H9 (cell line): ENCODE measurements at regions not wholly inside any gene's neighbourhood (a gene's known extent, or its start where the extent isn't known, plus 50 kb on each side); places are given as distances from the start of the nearest gene placed in this dataset.

Experiments
- DNase-seq: peaks from one replicate; pipeline ENCODE4 v3.0.0-alpha.2; 2017
- H2AFZ ChIP-seq: one replicate; pipeline ENCODE4 v1.6.1; 2013; ENCODE audit warnings: mild to moderate bottlenecking, low read length, control low read depth, moderate library complexity
- H2AK5ac ChIP-seq: 2 replicates; pipeline ENCODE4 v1.6.1; 2013; ENCODE audit warnings: low read length, control low read depth, mixed read lengths; ENCODE audit not compliant: insufficient read length
- H2BK120ac ChIP-seq: one replicate; pipeline ENCODE4 v1.6.1; 2013; ENCODE audit warnings: low read depth, mild to moderate bottlenecking, low read length, control low read depth, inconsistent platforms; ENCODE audit not compliant: poor library complexity, severe bottlenecking
- H2BK12ac ChIP-seq: 2 replicates; pipeline ENCODE4 v1.6.1; 2013; ENCODE audit warnings: low read length, control low read depth, mixed read lengths, low read depth; ENCODE audit not compliant: insufficient read length
- H2BK15ac ChIP-seq: 2 replicates; pipeline ENCODE4 v1.6.1; 2013; ENCODE audit warnings: low read depth, low read length, control low read depth
- H2BK20ac ChIP-seq: one replicate; pipeline ENCODE4 v1.6.1; 2013; ENCODE audit warnings: low read depth, mild to moderate bottlenecking, low read length, control low read depth, inconsistent platforms; ENCODE audit not compliant: poor library complexity, severe bottlenecking
- H2BK5ac ChIP-seq: 2 replicates; pipeline ENCODE4 v1.6.1; 2013; ENCODE audit warnings: low read length, control low read depth, mixed read lengths; ENCODE audit not compliant: insufficient read length
- H3K14ac ChIP-seq: 2 replicates; pipeline ENCODE4 v1.6.1; 2013; ENCODE audit warnings: low read length, control low read depth; ENCODE audit not compliant: insufficient read depth
- H3K18ac ChIP-seq: 2 replicates; pipeline ENCODE4 v1.6.1; 2013; ENCODE audit warnings: low read depth, mild to moderate bottlenecking, mixed read lengths, low read length, control low read depth; ENCODE audit not compliant: insufficient read length
- H3K23ac ChIP-seq: 2 replicates; pipeline ENCODE4 v1.6.1; 2013; ENCODE audit warnings: low read length, control low read depth, mixed read lengths, low read depth; ENCODE audit not compliant: insufficient read length
- H3K23me2 ChIP-seq: 2 replicates; pipeline ENCODE4 v1.6.1; 2013; ENCODE audit warnings: low read depth, mild to moderate bottlenecking, mixed read lengths, low read length, control low read depth; ENCODE audit not compliant: insufficient read length, poor library complexity, severe bottlenecking
- H3K27ac ChIP-seq: 2 replicates; pipeline ENCODE4 v1.5.1; 2013; ENCODE audit warnings: low read length, control low read depth, mixed read lengths, low read depth; ENCODE audit not compliant: insufficient read length
- H3K27me3 ChIP-seq: 2 replicates; pipeline ENCODE4 v1.6.1; 2013; ENCODE audit warnings: low read length, control low read depth, inconsistent platforms; ENCODE audit not compliant: insufficient read depth
- H3K4ac ChIP-seq: 2 replicates; pipeline ENCODE4 v1.6.1; 2013; ENCODE audit warnings: low read depth, mild to moderate bottlenecking, control low read depth, inconsistent platforms, low read length, moderate library complexity
- H3K4me1 ChIP-seq: 2 replicates; pipeline ENCODE4 v1.6.1; 2013; ENCODE audit warnings: low read length, control low read depth, inconsistent platforms; ENCODE audit not compliant: insufficient read depth
- H3K4me2 ChIP-seq: 2 replicates; pipeline ENCODE4 v1.6.1; 2013; ENCODE audit warnings: low read length, control low read depth, mixed read lengths; ENCODE audit not compliant: insufficient read length, insufficient read depth
- H3K56ac ChIP-seq: 2 replicates; pipeline ENCODE4 v1.6.1; 2013; ENCODE audit warnings: low read depth, mild to moderate bottlenecking, mixed read lengths, low read length, control low read depth; ENCODE audit not compliant: insufficient read length
- H3K79me1 ChIP-seq: 2 replicates; pipeline ENCODE4 v1.6.1; 2013; ENCODE audit warnings: low read depth, mild to moderate bottlenecking, moderate library complexity, low read length, control low read depth, inconsistent platforms; ENCODE audit not compliant: insufficient read depth, poor library complexity, severe bottlenecking
- H3K79me2 ChIP-seq: 2 replicates; pipeline ENCODE4 v1.6.1; 2013; ENCODE audit warnings: low read length, control low read depth, inconsistent platforms; ENCODE audit not compliant: insufficient read depth
- H3K9ac ChIP-seq: 2 replicates; pipeline ENCODE4 v1.6.1; 2013; ENCODE audit warnings: low read length, control low read depth, mixed read lengths; ENCODE audit not compliant: insufficient read length; ENCODE audit errors: extremely low read depth
- H3K9me3 ChIP-seq: one replicate; pipeline ENCODE4 v1.6.1; 2013; ENCODE audit warnings: low read depth, low read length, inconsistent platforms; ENCODE audit not compliant: control insufficient read depth
- H3T11ph ChIP-seq: one replicate; pipeline ENCODE4 v1.6.1; 2013; ENCODE audit warnings: mild to moderate bottlenecking, low read length, control low read depth, inconsistent platforms
- H4K20me1 ChIP-seq: one replicate; pipeline ENCODE4 v1.6.1; 2013; ENCODE audit not compliant: control insufficient read depth, insufficient read length, insufficient read depth
- H4K5ac ChIP-seq: 2 replicates; pipeline ENCODE4 v1.6.1; 2013; ENCODE audit warnings: low read depth, mild to moderate bottlenecking, mixed read lengths, low read length, control low read depth; ENCODE audit not compliant: insufficient read length
- H4K8ac ChIP-seq: replicated peaks from 2 replicates; pipeline ENCODE4 v1.6.1; 2013; ENCODE audit warnings: low read length, control low read depth, mixed read lengths, low read depth; ENCODE audit not compliant: insufficient read length
- H4K91ac ChIP-seq: 2 replicates; pipeline ENCODE4 v1.6.1; 2013; ENCODE audit warnings: low read depth, mild to moderate bottlenecking, moderate library complexity, mixed read lengths, low read length, control low read depth; ENCODE audit not compliant: insufficient read length
- H3K27ac Mint-ChIP-seq, 3 experiments: 2 replicates in 2 of 3; 3 replicates in 1 of 3; pipeline ENCODE4 v1.8.0; 2020 to 2021; ENCODE audit warnings: mixed read lengths in 3 of 3, mild to moderate bottlenecking in 1 of 3, moderate library complexity in 1 of 3
- H3K27me3 Mint-ChIP-seq: 2 replicates; pipeline ENCODE4 v1.8.0; 2021; ENCODE audit warnings: low read depth, mild to moderate bottlenecking, moderate library complexity, mixed read lengths
- H3K36me3 Mint-ChIP-seq, 3 experiments: 2 replicates in 2 of 3; 3 replicates in 1 of 3; pipeline ENCODE4 v1.8.0; 2020 to 2021; ENCODE audit warnings: low read depth in 3 of 3, mixed read lengths in 3 of 3; ENCODE audit not compliant: insufficient read depth in 1 of 3
- H3K4me1 Mint-ChIP-seq, 2 experiments: 2 replicates each; pipeline ENCODE4 v1.8.0; 2020; ENCODE audit warnings: mixed read lengths in 2 of 2
- H3K4me3 Mint-ChIP-seq, 2 experiments: 2 replicates in 1 of 2; 3 replicates in 1 of 2; pipeline ENCODE4 v1.8.0; 2020 to 2021; ENCODE audit warnings: mild to moderate bottlenecking in 2 of 2, mixed read lengths in 2 of 2, moderate library complexity in 1 of 2
- H3K9me3 Mint-ChIP-seq, 2 experiments: 2 replicates in 1 of 2; 3 replicates in 1 of 2; pipeline ENCODE4 v1.8.0; 2020; ENCODE audit warnings: mild to moderate bottlenecking in 2 of 2, mixed read lengths in 2 of 2, moderate library complexity in 1 of 2
- CTCF ChIP-seq: fragments of 200-600 bp; sonication (generic); conservative IDR thresholded peaks from 3 replicates; pipeline ENCODE4 v1.8.0; 2021; ENCODE audit warnings: antibody characterized with exemption, mild to moderate bottlenecking
- WGBS: extraction: QIAGEN DNeasy Blood & Tissue Kit; methylation state at CpG from one replicate; pipeline ENCODE4 v1.1.7; 2013; ENCODE audit warnings: missing lambda C conversion rate, low lambda C conversion rate, mixed read lengths; ENCODE audit not compliant: insufficient read length; ENCODE audit errors: extremely low coverage; 5-methylcytosine and 5-hydroxymethylcytosine counted together

GRCh38 chr1:71210718-71211117, 129.9 kb upstream of the ZRANB2 start:
- H3K4me1 Mint-ChIP-seq, result no peaks in the 10 kb centered on the region
- no peak overlapping the region for H3K14ac ChIP-seq
- H3K4ac ChIP-seq, result no peak overlapping the region
- H2AK5ac ChIP-seq, result no peak overlapping the region
- H2BK20ac ChIP-seq, result no peak overlapping the region
- H3K27me3 ChIP-seq, result no peaks in the 10 kb centered on the region
- H4K8ac ChIP-seq, result no peak overlapping the region
- no peak overlapping the region for H2BK120ac ChIP-seq
- DNase-seq, result no peak
- H3K4me2 ChIP-seq, result no peak overlapping the region
- no peaks in the 10 kb centered on the region; a peak in 1 of 5 replicates for H3K9me3 Mint-ChIP-seq
- no CpG with 5 or more reads among the region's 2 CpGs for WGBS
- no peaks in the 10 kb centered on the region for H4K20me1 ChIP-seq
- H3K79me1 ChIP-seq, result no peaks in the 10 kb centered on the region
- H3K23ac ChIP-seq, result no peak overlapping the region
- H3K9ac ChIP-seq, result no peak overlapping the region
- no peak overlapping the region for H3K4me3 Mint-ChIP-seq
- H2BK12ac ChIP-seq, result no peak overlapping the region
- H3K9me3 ChIP-seq, result no peaks in the 10 kb centered on the region
- no peak for TF ChIP-seq CTCF
- H4K5ac ChIP-seq, result no peak overlapping the region
- no peak overlapping the region for H2AFZ ChIP-seq
- no peak overlapping the region for H3K27ac ChIP-seq
- no peak overlapping the region for H3K56ac ChIP-seq
- no peak overlapping the region for H3K18ac ChIP-seq
- H3K79me2 ChIP-seq, result no peaks in the 10 kb centered on the region
- H3K23me2 ChIP-seq, result no peaks in the 10 kb centered on the region
- H3K27ac Mint-ChIP-seq, result no peak overlapping the region
- no peak overlapping the region for H2BK5ac ChIP-seq
- no peaks in the 10 kb centered on the region for H3K4me1 ChIP-seq
- H4K91ac ChIP-seq, result no peak overlapping the region
- no peaks in the 10 kb centered on the region for H3K27me3 Mint-ChIP-seq
- H2BK15ac ChIP-seq, result no peak overlapping the region
- H3K36me3 Mint-ChIP-seq, result no peaks in the 10 kb centered on the region
- no peak overlapping the region for H3T11ph ChIP-seq
